ENCODE measurements at regions not wholly inside any gene's neighbourhood (a gene's known extent, or its start where the extent isn't known, plus 50 kb on each side); places are given as distances from the start of the nearest gene placed in this dataset.

GRCh38 chr2:56613920-56614319 lies 430.1 kb downstream of the CCDC85A start:
- DNase-seq (ENCODE audit: low read depth, low spot score), result no peak

DNA sequence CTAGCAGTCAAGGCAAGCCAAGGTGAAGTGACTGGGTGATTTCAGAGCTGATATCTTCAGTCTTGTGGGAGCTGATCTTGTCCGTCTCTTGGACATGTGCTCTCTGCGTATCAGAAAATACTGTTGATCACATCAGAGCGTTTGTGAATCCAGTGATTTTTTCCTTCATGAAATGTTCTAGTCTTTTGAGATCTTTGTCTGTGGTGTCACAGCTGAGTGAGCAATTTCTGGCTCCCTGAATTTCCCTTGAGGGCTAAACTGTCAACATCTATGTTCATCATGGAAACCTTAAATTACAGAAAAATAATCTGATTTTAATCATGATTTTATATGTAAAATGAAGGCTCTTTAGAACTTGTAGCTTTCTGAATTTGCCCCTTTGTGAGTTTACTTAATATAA lies 432.0 kb downstream of the CCDC85A start:
- no peak for DNase-seq (ENCODE audit: low read depth, low spot score)

- no peak for DNase-seq (ENCODE audit: low read depth, low spot score)
These were observed 440.4 kb downstream of the CCDC85A start for GRCh38 chr2:56624181-56624580.

DNA sequence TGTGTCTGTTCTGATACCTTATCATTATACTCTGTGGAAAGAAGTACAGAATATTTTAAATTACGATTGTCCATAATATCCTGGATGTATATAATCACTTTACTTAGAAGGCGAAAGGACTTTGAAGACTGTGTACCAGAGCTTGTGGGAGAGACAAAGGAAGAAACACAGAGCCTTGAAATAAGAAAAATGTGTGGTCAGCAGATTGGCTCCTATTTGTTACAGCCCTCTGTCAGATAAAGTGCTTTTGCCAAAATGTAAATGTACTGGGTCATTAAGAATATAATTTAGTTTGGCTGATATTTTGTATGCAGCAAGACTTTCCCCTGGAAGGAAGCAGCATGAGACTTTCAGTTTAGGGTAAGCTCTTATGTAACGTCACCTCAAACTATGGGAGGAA lies 443.1 kb downstream of the CCDC85A start:
- no peak for DNase-seq (ENCODE audit: low read depth, low spot score)

DNA sequence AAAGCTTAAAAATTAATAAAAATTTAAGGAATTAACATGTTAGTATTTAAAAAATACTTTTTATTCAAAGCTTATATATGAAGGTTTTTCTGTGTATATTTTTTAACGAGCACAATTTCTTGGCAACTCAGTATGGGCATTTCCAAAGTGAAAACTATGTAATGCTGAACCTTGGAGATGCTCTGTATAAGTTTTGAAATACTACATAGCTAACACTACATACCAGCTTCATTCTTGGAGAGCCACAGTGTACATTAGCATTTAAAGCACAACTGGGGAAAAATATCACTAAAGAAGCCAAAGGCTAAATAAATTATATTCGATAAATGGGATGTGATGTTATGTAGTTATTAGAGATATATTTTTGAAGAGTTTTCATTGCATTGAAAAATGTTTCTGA lies 446.5 kb downstream of the CCDC85A start:
- no peak for DNase-seq (ENCODE audit: low read depth, low spot score)

DNA sequence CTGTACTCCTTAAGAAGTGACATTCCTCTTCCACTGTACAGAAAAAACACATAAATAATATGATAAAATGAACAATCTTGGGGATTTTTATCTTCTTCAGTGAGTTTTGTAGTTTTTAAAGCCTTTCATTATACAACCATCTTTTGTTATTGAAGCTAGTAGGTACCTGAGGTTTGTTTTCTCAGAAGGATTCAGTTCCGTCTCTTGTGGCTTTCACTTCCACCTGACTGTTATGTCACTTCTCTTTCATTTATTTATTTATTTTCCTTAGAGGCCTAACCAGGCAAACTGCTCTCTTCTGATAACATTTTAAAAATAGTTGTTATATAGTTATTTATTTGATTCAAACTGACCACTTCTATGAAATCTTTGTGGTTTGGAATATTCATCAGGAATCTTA lies 464.2 kb downstream of the CCDC85A start:
- DNase-seq (ENCODE audit: low read depth, low spot score), result no peak

DNA sequence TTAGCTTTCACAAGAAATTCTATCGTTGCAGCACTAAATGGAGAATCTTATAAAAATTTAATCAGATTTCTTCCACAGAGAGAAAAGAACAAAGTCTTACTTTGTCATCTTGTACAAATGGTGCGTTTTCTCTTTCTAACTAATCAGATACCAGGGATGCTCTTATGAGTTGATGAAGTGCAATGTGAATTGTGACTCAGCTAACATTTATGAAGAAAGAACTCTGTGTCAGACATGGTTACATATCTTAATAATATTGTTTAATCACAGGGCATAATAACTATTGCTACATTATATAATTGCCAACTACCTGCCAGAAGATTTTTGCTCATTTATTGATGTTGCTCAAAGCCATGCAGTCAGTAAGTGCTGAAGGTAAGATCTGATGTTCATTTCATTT lies 465.0 kb downstream of the CCDC85A start:
- no peak for DNase-seq (ENCODE audit: low read depth, low spot score)

GRCh38 chr2:56654936-56655335 lies 471.1 kb downstream of the CCDC85A start:
- DNase-seq (ENCODE audit: low read depth, low spot score), result no peak

- DNase-seq (ENCODE audit: low read depth, low spot score), result no peak
These were observed 473.0 kb downstream of the CCDC85A start for GRCh38 chr2:56656826-56657225.

DNA sequence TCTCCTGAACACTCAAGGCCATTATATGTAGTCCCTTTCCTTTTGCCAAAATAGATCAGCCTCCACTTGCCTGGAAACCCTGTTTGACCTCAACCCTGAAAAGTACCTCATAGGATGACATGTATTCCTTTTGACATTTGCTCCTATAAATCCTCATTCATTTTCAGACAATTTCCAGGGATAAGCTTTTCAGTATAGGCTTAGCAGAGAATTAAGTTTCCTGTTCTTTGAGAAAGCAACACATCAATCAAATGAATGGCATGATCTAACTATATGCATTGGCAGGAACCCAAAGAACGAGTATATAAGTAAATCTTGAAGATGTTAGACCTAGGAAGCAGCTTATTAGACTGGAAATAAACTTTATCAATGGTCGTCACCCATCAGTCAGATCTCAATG lies 483.0 kb downstream of the CCDC85A start:
- DNase-seq (ENCODE audit: low read depth, low spot score), result no peak

- DNase-seq (ENCODE audit: low read depth, low spot score), result no peak
These were observed 488.3 kb downstream of the CCDC85A start for GRCh38 chr2:56671973-56672569.

GRCh38 chr2:56674084-56674483 lies 490.3 kb downstream of the CCDC85A start:
- no peak for DNase-seq (ENCODE audit: low read depth, low spot score)

DNA sequence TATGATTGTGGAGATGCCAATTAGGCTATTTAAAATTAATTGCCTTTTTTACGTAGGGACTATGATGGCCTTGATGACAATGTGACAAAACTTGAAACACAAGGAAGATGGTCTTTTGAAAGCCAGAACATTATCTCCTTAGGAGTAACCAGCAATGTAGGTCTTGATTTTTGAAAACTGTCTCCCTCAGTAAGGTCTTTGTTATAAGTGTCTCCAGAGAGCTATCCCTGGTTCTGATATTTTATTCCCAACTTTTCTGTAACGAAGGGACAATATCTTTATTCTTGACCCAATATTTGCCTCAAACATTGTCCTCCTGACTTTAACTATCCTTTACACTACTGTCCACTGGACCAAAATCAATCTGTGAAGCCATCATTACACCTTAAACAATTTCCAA lies 493.2 kb downstream of the CCDC85A start:
- no peak for DNase-seq (ENCODE audit: low read depth, low spot score)

GRCh38 chr2:56680971-56681631 lies 497.3 kb downstream of the CCDC85A start:
- DNase-seq (ENCODE audit: low read depth, low spot score), result no peak

DNA sequence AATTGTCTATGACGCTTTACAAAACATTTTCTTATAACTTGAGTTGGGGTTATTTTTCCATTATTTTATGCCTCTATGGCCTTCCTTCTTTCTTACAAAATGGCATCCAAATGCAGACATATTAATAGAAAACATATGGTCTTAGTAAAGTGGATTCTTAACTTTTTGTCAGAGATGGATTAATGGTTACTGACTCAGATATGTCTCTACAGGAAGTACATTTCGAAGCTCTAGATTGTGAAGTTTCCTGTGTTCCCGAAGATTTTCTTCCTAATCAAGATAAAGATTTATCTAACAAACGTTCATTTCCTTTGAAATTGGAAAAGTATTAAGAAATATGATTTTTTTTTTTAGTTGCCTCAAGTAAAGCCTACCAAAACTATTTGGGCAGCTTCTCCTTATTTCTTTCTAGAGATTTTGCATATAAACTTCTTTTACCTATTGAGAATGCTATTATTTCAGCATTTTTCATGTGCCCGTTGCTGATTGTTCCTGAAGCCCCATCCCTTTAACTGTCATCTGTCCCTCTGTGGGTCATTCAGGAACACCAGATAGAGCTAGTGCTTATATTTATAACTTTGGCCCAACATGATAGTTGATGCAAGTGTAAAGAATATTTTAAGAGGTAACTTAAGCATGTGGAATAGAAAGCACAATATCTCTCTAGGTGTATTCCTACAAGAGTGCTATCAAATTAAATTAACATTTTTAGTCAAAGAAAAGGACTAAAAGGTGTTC lies 498.0 kb downstream of the CCDC85A start:
- no peak for DNase-seq (ENCODE audit: low read depth, low spot score)

GRCh38 chr2:56682397-56682760 lies 498.6 kb downstream of the CCDC85A start:
- no peak for DNase-seq (ENCODE audit: low read depth, low spot score)

DNA sequence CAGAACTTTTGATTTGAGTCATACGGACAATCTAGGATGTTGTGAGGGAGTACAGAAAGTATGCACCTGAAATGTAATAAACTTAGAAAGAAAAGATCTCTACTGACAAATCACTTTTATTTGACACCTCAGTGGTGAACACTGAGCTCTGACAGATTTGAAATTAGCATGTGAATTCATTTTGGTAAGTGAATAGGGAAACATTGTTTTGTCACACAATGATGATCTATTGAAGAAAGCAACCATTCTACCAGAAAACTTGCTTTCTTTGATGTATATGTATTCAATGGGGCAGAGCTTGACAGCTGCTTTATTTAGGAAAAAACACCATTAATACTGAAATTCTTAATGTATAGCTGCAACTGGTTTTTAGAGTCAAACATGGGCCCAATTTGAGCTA lies 500.5 kb downstream of the CCDC85A start:
- DNase-seq (ENCODE audit: low read depth, low spot score), result no peak

DNA sequence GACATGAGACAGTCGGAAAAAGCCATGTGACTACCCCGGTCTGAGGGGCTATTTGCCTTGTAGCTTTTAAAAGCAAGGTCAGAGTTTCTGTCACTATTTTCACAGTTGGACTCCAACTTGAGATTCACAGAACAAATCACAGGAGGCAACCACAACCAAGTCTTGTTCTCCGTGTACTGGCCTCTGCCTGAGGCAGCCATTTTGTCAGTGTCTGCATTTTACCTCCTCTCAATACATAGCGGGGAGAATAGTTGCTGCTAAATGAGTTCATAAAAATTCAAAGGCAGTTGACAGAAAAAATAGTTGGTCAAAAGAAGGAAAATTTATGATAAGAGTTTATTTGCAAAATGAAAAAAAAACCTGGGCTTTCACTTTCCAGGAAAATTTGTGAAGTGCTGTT lies 501.4 kb downstream of the CCDC85A start:
- DNase-seq (ENCODE audit: low read depth, low spot score), result no peak

DNA sequence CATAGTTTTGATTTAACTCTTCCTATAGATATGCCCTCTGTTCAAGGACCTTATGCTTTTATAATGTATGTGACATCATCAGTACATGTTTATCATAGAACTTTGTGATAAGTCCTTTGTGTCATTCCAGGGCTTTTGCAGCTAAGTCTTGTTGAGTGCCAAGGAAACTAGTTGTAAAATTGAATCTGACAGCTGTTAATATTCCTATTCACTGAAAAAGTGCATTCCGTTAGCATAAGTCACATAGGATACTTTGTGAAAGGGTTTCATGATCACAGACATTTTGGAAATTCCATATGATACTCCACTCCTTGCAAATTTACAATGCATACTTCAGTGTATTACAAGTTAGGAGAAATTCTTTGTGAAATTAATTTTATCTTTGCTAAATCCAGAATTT lies 503.4 kb downstream of the CCDC85A start:
- no peak for DNase-seq (ENCODE audit: low read depth, low spot score)

GRCh38 chr2:56688661-56689060 lies 504.9 kb downstream of the CCDC85A start:
- no peak for DNase-seq (ENCODE audit: low read depth, low spot score)

DNA sequence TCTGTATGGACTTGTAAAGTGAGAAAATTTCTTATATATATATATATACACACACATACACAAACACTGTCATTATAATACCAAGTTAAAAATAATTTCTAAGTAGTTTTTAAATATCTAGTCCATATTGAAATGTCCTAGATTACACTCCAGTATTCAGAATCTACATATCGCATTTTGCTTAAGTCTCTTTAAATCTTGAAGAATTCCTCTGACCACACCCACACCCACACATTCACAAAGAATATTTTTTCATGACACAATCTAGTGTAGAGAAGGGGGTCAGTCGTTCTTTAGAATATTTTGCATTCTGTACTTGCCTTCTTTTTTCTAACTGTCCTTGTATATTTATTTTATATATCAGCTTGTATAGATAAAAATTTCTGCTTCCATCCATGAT lies 509.7 kb downstream of the CCDC85A start:
- no peak for DNase-seq (ENCODE audit: low read depth, low spot score)

- DNase-seq (ENCODE audit: low read depth, low spot score), result no peak
These were observed 519.2 kb downstream of the CCDC85A start for GRCh38 chr2:56703001-56703400.

DNA sequence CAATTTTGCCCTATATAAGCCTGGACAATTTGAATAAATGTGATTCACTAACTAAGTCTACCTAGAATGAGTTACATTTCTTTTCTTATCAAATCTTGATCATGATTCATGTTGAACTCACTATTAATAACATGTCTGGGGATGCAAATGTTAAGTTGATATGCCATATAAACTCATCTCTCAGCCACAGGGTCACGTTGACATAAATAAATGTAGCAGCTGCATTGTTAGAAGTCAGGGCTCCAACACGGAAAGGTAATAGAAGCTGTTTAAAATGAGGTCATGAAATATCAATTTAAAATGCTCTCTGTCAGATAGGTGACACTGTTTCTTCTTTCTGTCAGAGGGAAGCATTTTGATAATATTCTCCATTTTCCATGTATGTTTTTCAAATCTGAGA lies 521.9 kb downstream of the CCDC85A start:
- DNase-seq (ENCODE audit: low read depth, low spot score), result no peak

All from brain pericyte (primary cell).